IMR-90 (cell line): ENCODE measurements at regions not wholly inside any gene's neighbourhood (a gene's known extent, or its start where the extent isn't known, plus 50 kb on each side); places are given as distances from the start of the nearest gene placed in this dataset.

Experiments used
- CEBPB ChIP-seq: IDR thresholded peaks from 2 replicates; pipeline ENCODE4 v1.6.1; 2012; ENCODE audit warnings: low read depth, low read length, improper control_type of control experiment
- CTCF ChIP-seq: conservative IDR thresholded peaks from 2 replicates; pipeline ENCODE4 v1.5.1; 2012; ENCODE audit warnings: mild to moderate bottlenecking, low read depth, low read length, improper control_type of control experiment
- ELK1 ChIP-seq: fragments of 150-350 bp; IDR thresholded peaks from 2 replicates; pipeline ENCODE4 v1.6.1; 2016; ENCODE audit warnings: low read depth, mild to moderate bottlenecking, low read length, moderate library complexity, borderline replicate concordance
- FOS ChIP-seq: fragments of 150-350 bp; IDR thresholded peaks from 2 replicates; pipeline ENCODE4 v1.6.1; 2016; ENCODE audit warnings: low read depth, low read length
- MAZ ChIP-seq: IDR thresholded peaks from 2 replicates; pipeline ENCODE4 v1.6.1; 2012; ENCODE audit warnings: low read depth, mild to moderate bottlenecking, low read length, improper control_type of control experiment, moderate library complexity, borderline replicate concordance
- MXI1 ChIP-seq: IDR thresholded peaks from 2 replicates; pipeline ENCODE4 v1.6.1; 2012; ENCODE audit warnings: low read depth, mild to moderate bottlenecking, low read length, moderate library complexity, borderline replicate concordance
- NFE2L2 ChIP-seq: fragments of 150-350 bp; IDR thresholded peaks from 2 replicates; pipeline ENCODE4 v1.6.1; 2016; ENCODE audit warnings: low read depth, mild to moderate bottlenecking, low read length
- POLR2A ChIP-seq: IDR thresholded peaks from 2 replicates; pipeline ENCODE4 v1.6.1; 2012; ENCODE audit warnings: mild to moderate bottlenecking, low read depth, low read length
- RAD21 ChIP-seq: IDR thresholded peaks from 2 replicates; pipeline ENCODE4 v1.6.1; 2012; ENCODE audit warnings: low read length, improper control_type of control experiment
- RCOR1 ChIP-seq: IDR thresholded peaks from 2 replicates; pipeline ENCODE4 v1.6.1; 2012; ENCODE audit warnings: mild to moderate bottlenecking, low read length, improper control_type of control experiment; ENCODE audit not compliant: insufficient replicate concordance
- SMC3 ChIP-seq: fragments of 150-350 bp; IDR thresholded peaks from 2 replicates; pipeline ENCODE4 v1.6.1; 2016; ENCODE audit warnings: low read depth, mild to moderate bottlenecking, antibody characterized with exemption, low read length, moderate library complexity
- USF2 ChIP-seq: fragments of 150-350 bp; IDR thresholded peaks from 2 replicates; pipeline ENCODE4 v1.6.1; 2017; ENCODE audit warnings: mild to moderate bottlenecking, antibody characterized with exemption, low read length, low read depth

- TF ChIP-seq CTCF = no peak
- TF ChIP-seq POLR2A = no peak
- no peak for TF ChIP-seq USF2
- TF ChIP-seq RAD21 = no peak
- TF ChIP-seq FOS = no peak
- no peak for TF ChIP-seq MAZ
- no peak for TF ChIP-seq SMC3
- TF ChIP-seq NFE2L2 = no peak
- TF ChIP-seq RCOR1 = no peak
- TF ChIP-seq MXI1 = no peak
- no peak for TF ChIP-seq CEBPB
- no peak for TF ChIP-seq ELK1
Observed at GRCh38 chr12:107586256-107586970, 99.2 kb upstream of the PWP1 start.
